ENCODE measurements at regions not wholly inside any gene's neighbourhood (a gene's known extent, or its start where the extent isn't known, plus 50 kb on each side); places are given as distances from the start of the nearest gene placed in this dataset.

GRCh38 chr1:29399465-29399864 is 163.1 kb downstream of the PTPRU start:
- H3K4me1 ChIP-seq (ENCODE audit: control insufficient read depth, insufficient read depth, low read length, poor library complexity, severe bottlenecking), result no peaks in the 10 kb centered on the region
- no peak for DNase-seq
- no peaks in the 10 kb centered on the region for H3K27me3 ChIP-seq (replicated peaks; ENCODE audit: control insufficient read depth, insufficient read depth, low read length, poor library complexity, severe bottlenecking)
- H3K4me3 ChIP-seq (ENCODE audit: insufficient read depth, low read depth, low read length, poor library complexity, severe bottlenecking), result no peak overlapping the region
- H3K36me3 ChIP-seq (ENCODE audit: control insufficient read depth, insufficient read depth, low read length), result no peaks in the 10 kb centered on the region
- H3K27ac ChIP-seq (ENCODE audit: insufficient read depth, low read length, poor library complexity, severe bottlenecking), result no peak overlapping the region
- H3K9me3 ChIP-seq (ENCODE audit: control insufficient read depth, low read length), result no peaks in the 10 kb centered on the region

GRCh38 chr1:29398431-29398830 is 162.1 kb downstream of the PTPRU start:
- DNase-seq, result no peak

GRCh38 chr1:29397981-29398380 is 161.7 kb downstream of the PTPRU start:
- Histone ChIP-seq H3K27me3 (replicated peaks; ENCODE audit: control insufficient read depth, insufficient read depth, low read length, poor library complexity, severe bottlenecking) (no peaks in the 10 kb centered on the region), H3K9me3 (ENCODE audit: control insufficient read depth, low read length) (no peaks in the 10 kb centered on the region), H3K4me1 (ENCODE audit: control insufficient read depth, insufficient read depth, low read length, poor library complexity, severe bottlenecking) (no peaks in the 10 kb centered on the region), H3K4me3 (ENCODE audit: insufficient read depth, low read depth, low read length, poor library complexity, severe bottlenecking) (no peak overlapping the region), H3K36me3 (ENCODE audit: control insufficient read depth, insufficient read depth, low read length) (no peaks in the 10 kb centered on the region), H3K27ac (ENCODE audit: insufficient read depth, low read length, poor library complexity, severe bottlenecking) (no peak overlapping the region)
- DNase-seq, result no peak

More at GRCh38 chr1:29398431-29398830, 162.1 kb downstream of the PTPRU start:
- Histone ChIP-seq H3K4me1 (ENCODE audit: control insufficient read depth, insufficient read depth, low read length, poor library complexity, severe bottlenecking) (no peaks in the 10 kb centered on the region), H3K4me3 (ENCODE audit: insufficient read depth, low read depth, low read length, poor library complexity, severe bottlenecking) (no peak overlapping the region), H3K27ac (ENCODE audit: insufficient read depth, low read length, poor library complexity, severe bottlenecking) (no peak overlapping the region), H3K9me3 (ENCODE audit: control insufficient read depth, low read length) (no peaks in the 10 kb centered on the region), H3K27me3 (replicated peaks; ENCODE audit: control insufficient read depth, insufficient read depth, low read length, poor library complexity, severe bottlenecking) (no peaks in the 10 kb centered on the region), H3K36me3 (ENCODE audit: control insufficient read depth, insufficient read depth, low read length) (no peaks in the 10 kb centered on the region)

- H3K9me3 ChIP-seq (ENCODE audit: control insufficient read depth, low read length), result no peaks in the 10 kb centered on the region
- no peaks in the 10 kb centered on the region for H3K27me3 ChIP-seq (replicated peaks; ENCODE audit: control insufficient read depth, insufficient read depth, low read length, poor library complexity, severe bottlenecking)
- no peaks in the 10 kb centered on the region for H3K4me1 ChIP-seq (ENCODE audit: control insufficient read depth, insufficient read depth, low read length, poor library complexity, severe bottlenecking)
- H3K4me3 ChIP-seq (ENCODE audit: insufficient read depth, low read depth, low read length, poor library complexity, severe bottlenecking), result no peak overlapping the region
- no peak overlapping the region for H3K27ac ChIP-seq (ENCODE audit: insufficient read depth, low read length, poor library complexity, severe bottlenecking)
- DNase-seq, result no peak
- H3K36me3 ChIP-seq (ENCODE audit: control insufficient read depth, insufficient read depth, low read length), result no peaks in the 10 kb centered on the region
Measured at GRCh38 chr1:29397256-29397590, 160.9 kb downstream of the PTPRU start.

- Histone ChIP-seq H3K4me1 (ENCODE audit: control insufficient read depth, insufficient read depth, low read length, poor library complexity, severe bottlenecking) (no peaks in the 10 kb centered on the region), H3K36me3 (ENCODE audit: control insufficient read depth, insufficient read depth, low read length) (no peaks in the 10 kb centered on the region), H3K4me3 (ENCODE audit: insufficient read depth, low read depth, low read length, poor library complexity, severe bottlenecking) (no peak overlapping the region), H3K27me3 (replicated peaks; ENCODE audit: control insufficient read depth, insufficient read depth, low read length, poor library complexity, severe bottlenecking) (no peaks in the 10 kb centered on the region), H3K9me3 (ENCODE audit: control insufficient read depth, low read length) (no peaks in the 10 kb centered on the region), H3K27ac (ENCODE audit: insufficient read depth, low read length, poor library complexity, severe bottlenecking) (no peak overlapping the region)
- no peak for DNase-seq
Measured at GRCh38 chr1:29396438-29397255, 160.3 kb downstream of the PTPRU start.

GRCh38 chr1:29395736-29396437 is 159.6 kb downstream of the PTPRU start:
- Histone ChIP-seq H3K36me3 (ENCODE audit: control insufficient read depth, insufficient read depth, low read length) (no peaks in the 10 kb centered on the region), H3K9me3 (ENCODE audit: control insufficient read depth, low read length) (no peaks in the 10 kb centered on the region), H3K27ac (ENCODE audit: insufficient read depth, low read length, poor library complexity, severe bottlenecking) (no peak overlapping the region), H3K27me3 (replicated peaks; ENCODE audit: control insufficient read depth, insufficient read depth, low read length, poor library complexity, severe bottlenecking) (no peaks in the 10 kb centered on the region), H3K4me3 (ENCODE audit: insufficient read depth, low read depth, low read length, poor library complexity, severe bottlenecking) (no peak overlapping the region), H3K4me1 (ENCODE audit: control insufficient read depth, insufficient read depth, low read length, poor library complexity, severe bottlenecking) (no peaks in the 10 kb centered on the region)
- DNase-seq, result no peak

- Histone ChIP-seq H3K36me3 (ENCODE audit: control insufficient read depth, insufficient read depth, low read length) (no peaks in the 10 kb centered on the region), H3K27ac (ENCODE audit: insufficient read depth, low read length, poor library complexity, severe bottlenecking) (no peak overlapping the region), H3K9me3 (ENCODE audit: control insufficient read depth, low read length) (no peaks in the 10 kb centered on the region), H3K4me1 (ENCODE audit: control insufficient read depth, insufficient read depth, low read length, poor library complexity, severe bottlenecking) (no peaks in the 10 kb centered on the region), H3K4me3 (ENCODE audit: insufficient read depth, low read depth, low read length, poor library complexity, severe bottlenecking) (no peak overlapping the region), H3K27me3 (replicated peaks; ENCODE audit: control insufficient read depth, insufficient read depth, low read length, poor library complexity, severe bottlenecking) (no peaks in the 10 kb centered on the region)
- no peak for DNase-seq
Measured at GRCh38 chr1:29394521-29395225, 158.4 kb downstream of the PTPRU start.

- H3K4me1 ChIP-seq (ENCODE audit: control insufficient read depth, insufficient read depth, low read length, poor library complexity, severe bottlenecking), result no peaks in the 10 kb centered on the region
- H3K36me3 ChIP-seq (ENCODE audit: control insufficient read depth, insufficient read depth, low read length), result no peaks in the 10 kb centered on the region
- no peaks in the 10 kb centered on the region for H3K9me3 ChIP-seq (ENCODE audit: control insufficient read depth, low read length)
- no peaks in the 10 kb centered on the region for H3K27me3 ChIP-seq (replicated peaks; ENCODE audit: control insufficient read depth, insufficient read depth, low read length, poor library complexity, severe bottlenecking)
- no peak for DNase-seq
- no peak overlapping the region for H3K4me3 ChIP-seq (ENCODE audit: insufficient read depth, low read depth, low read length, poor library complexity, severe bottlenecking)
- no peak overlapping the region for H3K27ac ChIP-seq (ENCODE audit: insufficient read depth, low read length, poor library complexity, severe bottlenecking)
Measured at GRCh38 chr1:29393451-29393826, 157.1 kb downstream of the PTPRU start.

- Histone ChIP-seq H3K4me1 (ENCODE audit: control insufficient read depth, insufficient read depth, low read length, poor library complexity, severe bottlenecking) (no peaks in the 10 kb centered on the region), H3K36me3 (ENCODE audit: control insufficient read depth, insufficient read depth, low read length) (no peaks in the 10 kb centered on the region), H3K4me3 (ENCODE audit: insufficient read depth, low read depth, low read length, poor library complexity, severe bottlenecking) (no peak overlapping the region), H3K9me3 (ENCODE audit: control insufficient read depth, low read length) (no peaks in the 10 kb centered on the region), H3K27ac (ENCODE audit: insufficient read depth, low read length, poor library complexity, severe bottlenecking) (no peak overlapping the region), H3K27me3 (replicated peaks; ENCODE audit: control insufficient read depth, insufficient read depth, low read length, poor library complexity, severe bottlenecking) (no peaks in the 10 kb centered on the region)
- no peak for DNase-seq
Measured at GRCh38 chr1:29392486-29393450, 156.4 kb downstream of the PTPRU start.
